Activated CD8-positive, alpha-beta memory T cell treated with anti-CD3 and anti-CD28 coated beads for 24 hours (primary cell): ENCODE measurements at regions not wholly inside any gene's neighbourhood (a gene's known extent, or its start where the extent isn't known, plus 50 kb on each side); places are given as distances from the start of the nearest gene placed in this dataset.
"Not testable (repeated sequence)": the region's sequence is repeated elsewhere in the genome, so short reads cannot be mapped to it uniquely, and the experiment has no call there.

ENCODE experiments used
- DNase-seq: peaks from one replicate; pipeline ENCODE4 v3.0.0-alpha.2; 2020

GRCh38 chr17:36849871-36850348 is 87.4 kb upstream of the LHX1 start:
- peak; percentile 65 for DNase-seq

GRCh38 chr17:36850790-36851189 is 86.5 kb upstream of the LHX1 start:
- no peak for DNase-seq

GRCh38 chr17:36851250-36851649 is 86.0 kb upstream of the LHX1 start:
- DNase-seq, result no peak

GRCh38 chr17:36852478-36852877 is 84.8 kb upstream of the LHX1 start:
- DNase-seq, result not testable (repeated sequence)

GRCh38 chr17:36854982-36855381 is 82.3 kb upstream of the LHX1 start:
- no peak for DNase-seq

- DNase-seq, result no peak
Observed at GRCh38 chr17:36855459-36855858, 81.8 kb upstream of the LHX1 start.

GRCh38 chr17:36856222-36856621 is 81.1 kb upstream of the LHX1 start:
- no peak for DNase-seq

GRCh38 chr17:36856903-36857381 is 80.3 kb upstream of the LHX1 start:
- no peak for DNase-seq

GRCh38 chr17:36857698-36858097 is 79.6 kb upstream of the LHX1 start:
- DNase-seq, result no peak

GRCh38 chr17:36858119-36859002 is 78.9 kb upstream of the LHX1 start:
- no peak for DNase-seq

GRCh38 chr17:36859003-36859300 is 78.3 kb upstream of the LHX1 start:
- no peak for DNase-seq

- no peak for DNase-seq
Observed at GRCh38 chr17:36859706-36860105, 77.6 kb upstream of the LHX1 start.

GRCh38 chr17:36861531-36861930 is 75.7 kb upstream of the LHX1 start:
- DNase-seq, result no peak

GRCh38 chr17:36862116-36862920 is 75.0 kb upstream of the LHX1 start:
- no peak for DNase-seq

- no peak for DNase-seq
Observed at GRCh38 chr17:36863131-36863530, 74.1 kb upstream of the LHX1 start.

GRCh38 chr17:36863676-36864612 is 73.3 kb upstream of the LHX1 start:
- DNase-seq, result no peak

- DNase-seq, result no peak
Observed at GRCh38 chr17:36864827-36865430, 72.3 kb upstream of the LHX1 start.

- DNase-seq, result no peak
Observed at GRCh38 chr17:36867716-36868341, 69.4 kb upstream of the LHX1 start.

GRCh38 chr17:36868777-36869176 is 68.5 kb upstream of the LHX1 start:
- DNase-seq, result no peak

GRCh38 chr17:36869441-36869840 is 67.8 kb upstream of the LHX1 start:
- no peak for DNase-seq

- DNase-seq, result no peak
Observed at GRCh38 chr17:36869856-36870719, 67.2 kb upstream of the LHX1 start.
